ENCODE measurements at regions not wholly inside any gene's neighbourhood (a gene's known extent, or its start where the extent isn't known, plus 50 kb on each side); places are given as distances from the start of the nearest gene placed in this dataset.

DNA sequence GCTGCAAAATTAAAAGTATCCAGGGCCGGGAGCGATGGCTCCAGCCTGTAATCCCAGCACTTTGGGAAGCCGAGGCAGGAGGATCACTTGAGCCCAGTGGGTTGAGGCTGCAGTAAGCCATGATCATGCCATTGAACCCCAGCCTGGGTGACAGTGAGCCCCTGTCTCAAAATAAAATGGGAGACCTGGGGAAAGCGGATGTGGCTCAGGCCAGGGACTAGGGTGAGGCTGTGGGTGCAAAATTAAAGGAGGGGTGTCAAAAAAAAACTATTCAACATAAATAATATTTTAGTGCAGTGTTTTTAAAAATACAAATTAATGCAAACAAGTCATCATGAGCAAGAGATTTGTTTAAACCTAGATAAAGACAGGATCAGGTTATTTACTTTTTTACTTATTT lies 100.1 kb upstream of the SLC45A1 start:
- Histone ChIP-seq H3K27me3 (no peaks in the 10 kb centered on the region), H3K27ac (peak overlapping the region; percentile 75), H3K9me3 (no peaks in the 10 kb centered on the region), H3K4me1 (peaks cover 19% of the 10 kb centered on the region), H3K36me3 (no peaks in the 10 kb centered on the region), H3K4me3 (peak overlapping the region; percentile 49)
- intact Hi-C loops (cut with DNase I) = no loop called here
- ATAC-seq (no peak), DNase-seq (no peak)
- TF ChIP-seq, protein P1, sequence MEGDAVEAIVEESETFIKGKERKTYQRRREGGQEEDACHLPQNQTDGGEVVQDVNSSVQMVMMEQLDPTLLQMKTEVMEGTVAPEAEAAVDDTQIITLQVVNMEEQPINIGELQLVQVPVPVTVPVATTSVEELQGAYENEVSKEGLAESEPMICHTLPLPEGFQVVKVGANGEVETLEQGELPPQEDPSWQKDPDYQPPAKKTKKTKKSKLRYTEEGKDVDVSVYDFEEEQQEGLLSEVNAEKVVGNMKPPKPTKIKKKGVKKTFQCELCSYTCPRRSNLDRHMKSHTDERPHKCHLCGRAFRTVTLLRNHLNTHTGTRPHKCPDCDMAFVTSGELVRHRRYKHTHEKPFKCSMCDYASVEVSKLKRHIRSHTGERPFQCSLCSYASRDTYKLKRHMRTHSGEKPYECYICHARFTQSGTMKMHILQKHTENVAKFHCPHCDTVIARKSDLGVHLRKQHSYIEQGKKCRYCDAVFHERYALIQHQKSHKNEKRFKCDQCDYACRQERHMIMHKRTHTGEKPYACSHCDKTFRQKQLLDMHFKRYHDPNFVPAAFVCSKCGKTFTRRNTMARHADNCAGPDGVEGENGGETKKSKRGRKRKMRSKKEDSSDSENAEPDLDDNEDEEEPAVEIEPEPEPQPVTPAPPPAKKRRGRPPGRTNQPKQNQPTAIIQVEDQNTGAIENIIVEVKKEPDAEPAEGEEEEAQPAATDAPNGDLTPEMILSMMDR (IDR thresholded peaks at IDR 0.05) = no peak

GRCh38 chr1:8217011-8217711 lies 100.8 kb upstream of the SLC45A1 start:
- Histone ChIP-seq H3K27me3 (no peaks in the 10 kb centered on the region), H3K4me3 (peak overlapping the region; percentile 49), H3K27ac (peak overlapping the region; percentile 75), H3K9me3 (no peaks in the 10 kb centered on the region), H3K36me3 (no peaks in the 10 kb centered on the region), H3K4me1 (peaks cover 25% of the 10 kb centered on the region)
- ATAC-seq = peak; percentile 86
- intact Hi-C loops (cut with DNase I) = no loop called here
- DNase-seq = peak; percentile 82
- TF ChIP-seq, protein P1 (IDR thresholded peaks at IDR 0.05) = no peak

GRCh38 chr1:8216005-8216404 lies 101.9 kb upstream of the SLC45A1 start:
- TF ChIP-seq, protein P1 (IDR thresholded peaks at IDR 0.05) = no peak
- Histone ChIP-seq H3K27ac (no peak overlapping the region), H3K4me1 (peaks cover 30% of the 10 kb centered on the region), H3K9me3 (no peaks in the 10 kb centered on the region), H3K27me3 (no peaks in the 10 kb centered on the region), H3K4me3 (no peak overlapping the region), H3K36me3 (no peaks in the 10 kb centered on the region)
- DNase-seq = no peak
- intact Hi-C loops (cut with DNase I) = no loop called here
- no peak for ATAC-seq

- intact Hi-C loops (cut with DNase I) = no loop called here
- Histone ChIP-seq H3K27me3 (no peaks in the 10 kb centered on the region), H3K4me3 (no peak overlapping the region), H3K9me3 (no peaks in the 10 kb centered on the region), H3K27ac (no peak overlapping the region), H3K4me1 (peaks cover 30% of the 10 kb centered on the region), H3K36me3 (no peaks in the 10 kb centered on the region)
- no peak for DNase-seq
- no peak for ATAC-seq
- TF ChIP-seq, protein P1 (IDR thresholded peaks at IDR 0.05) = no peak
Observed at GRCh38 chr1:8214501-8215173, 103.3 kb upstream of the SLC45A1 start.

GRCh38 chr1:8213676-8214075 lies 104.2 kb upstream of the SLC45A1 start:
- H3K4me1 ChIP-seq = peaks cover 28% of the 10 kb centered on the region
- H3K9me3 ChIP-seq = no peaks in the 10 kb centered on the region
- DNase-seq (no peak), ATAC-seq (no peak)
- no peaks in the 10 kb centered on the region for H3K36me3 ChIP-seq
- H3K27ac ChIP-seq = no peak overlapping the region
- no peak overlapping the region for H3K4me3 ChIP-seq
- no peaks in the 10 kb centered on the region for H3K27me3 ChIP-seq
- intact Hi-C loops (cut with DNase I) = no loop called here
- TF ChIP-seq, protein P1 (IDR thresholded peaks at IDR 0.05) = no peak
